ENCODE measurements at regions not wholly inside any gene's neighbourhood (a gene's known extent, or its start where the extent isn't known, plus 50 kb on each side); places are given as distances from the start of the nearest gene placed in this dataset.

- Histone ChIP-seq H3K4me1 (no peaks in the 10 kb centered on the region), H3K36me3 (no peaks in the 10 kb centered on the region), H3K27ac (replicated peaks) (no peak overlapping the region), H3K4me3 (no peak overlapping the region), H3K9me3 (replicated peaks) (no peaks in the 10 kb centered on the region), H3K27me3 (ENCODE audit: low read depth) (peaks cover 66% of the 10 kb centered on the region)
- no peak for TF ChIP-seq CTCF (IDR thresholded peaks at IDR 0.05; ENCODE audit: borderline replicate concordance)
- DNase-seq = no peak
- intact Hi-C loops (cut with micrococcal nuclease) = no loop called here
These were observed 190.5 kb downstream of the IRF8 start for GRCh38 chr16:86089334-86089900.

- Histone ChIP-seq H3K36me3 (no peaks in the 10 kb centered on the region), H3K4me1 (no peaks in the 10 kb centered on the region), H3K9me3 (replicated peaks) (no peaks in the 10 kb centered on the region), H3K4me3 (no peak overlapping the region), H3K27me3 (ENCODE audit: low read depth) (peaks cover 60% of the 10 kb centered on the region), H3K27ac (replicated peaks) (no peak overlapping the region)
- no peak for TF ChIP-seq CTCF (IDR thresholded peaks at IDR 0.05; ENCODE audit: borderline replicate concordance)
- DNase-seq = no peak
- intact Hi-C loops (cut with micrococcal nuclease) = no loop called here
These were observed 191.0 kb downstream of the IRF8 start for GRCh38 chr16:86089991-86090390.

GRCh38 chr16:86090461-86091170, 191.7 kb downstream of the IRF8 start:
- no peaks in the 10 kb centered on the region for H3K4me1 ChIP-seq
- DNase-seq = no peak
- H3K27ac ChIP-seq (replicated peaks) = no peak overlapping the region
- H3K36me3 ChIP-seq = no peaks in the 10 kb centered on the region
- H3K27me3 ChIP-seq (ENCODE audit: low read depth) = peaks cover 54% of the 10 kb centered on the region
- intact Hi-C loops (cut with micrococcal nuclease) = no loop called here
- H3K9me3 ChIP-seq (replicated peaks) = no peaks in the 10 kb centered on the region
- no peak for TF ChIP-seq CTCF (IDR thresholded peaks at IDR 0.05; ENCODE audit: borderline replicate concordance)
- H3K4me3 ChIP-seq = no peak overlapping the region

- DNase-seq = no peak
- Histone ChIP-seq H3K27me3 (ENCODE audit: low read depth) (peaks cover 41% of the 10 kb centered on the region), H3K4me3 (no peak overlapping the region), H3K4me1 (no peaks in the 10 kb centered on the region), H3K27ac (replicated peaks) (no peak overlapping the region), H3K36me3 (no peaks in the 10 kb centered on the region), H3K9me3 (replicated peaks) (no peaks in the 10 kb centered on the region)
- TF ChIP-seq CTCF (IDR thresholded peaks at IDR 0.05; ENCODE audit: borderline replicate concordance) = no peak
- intact Hi-C loops (cut with micrococcal nuclease) = no loop called here
These were observed 193.0 kb downstream of the IRF8 start for GRCh38 chr16:86091976-86092375.

- intact Hi-C loops (cut with micrococcal nuclease) = no loop called here
- no peak for DNase-seq
- Histone ChIP-seq H3K4me1 (no peaks in the 10 kb centered on the region), H3K4me3 (no peak overlapping the region), H3K36me3 (no peaks in the 10 kb centered on the region), H3K27ac (replicated peaks) (no peak overlapping the region), H3K9me3 (replicated peaks) (no peaks in the 10 kb centered on the region), H3K27me3 (ENCODE audit: low read depth) (peaks cover 33% of the 10 kb centered on the region)
- no peak for TF ChIP-seq CTCF (IDR thresholded peaks at IDR 0.05; ENCODE audit: borderline replicate concordance)
These were observed 193.9 kb downstream of the IRF8 start for GRCh38 chr16:86092586-86093480.
